Vagina (tissue), 2 donors: ENCODE measurements at regions not wholly inside any gene's neighbourhood (a gene's known extent, or its start where the extent isn't known, plus 50 kb on each side); places are given as distances from the start of the nearest gene placed in this dataset.
"Not testable (repeated sequence)": the region's sequence is repeated elsewhere in the genome, so short reads cannot be mapped to it uniquely, and the experiment has no call there.

Experiments
- DNase-seq, 2 donors: peaks; one replicate each; pipeline ENCODE4 v3.0.0-alpha.2; 2017; ENCODE audit errors: extremely low spot score in 2 of 2
- H3K27ac ChIP-seq: fragments of 200-600 bp; sonication (generic); one replicate; pipeline ENCODE4 v1.5.1; 2019
- H3K27me3 ChIP-seq: fragments of 200-600 bp; sonication (generic); one replicate; pipeline ENCODE4 v1.5.1; 2019
- H3K36me3 ChIP-seq, 2 donors: fragments of 200-600 bp; sonication (generic); one replicate each; pipeline ENCODE4 v1.5.1; 2017 to 2019
- H3K4me1 ChIP-seq: fragments of 200-600 bp; sonication (generic); one replicate; pipeline ENCODE4 v1.5.1; 2019
- H3K4me3 ChIP-seq, 2 donors: fragments of 200-600 bp; sonication (generic); 1 replicate in 1 of 2; 2 replicates in 1 of 2; pipeline ENCODE4 v1.5.1; 2016 to 2019
- H3K9me3 ChIP-seq: fragments of 200-600 bp; sonication (generic); one replicate; pipeline ENCODE4 v1.5.1; 2019
- POLR2A ChIP-seq, 2 donors: fragments of 450-650 bp; IDR thresholded peaks; one replicate each; pipeline ENCODE4 v1.6.1; 2017; ENCODE audit warnings: antibody characterized with exemption in 2 of 2, mild to moderate bottlenecking in 2 of 2, moderate library complexity in 2 of 2
- POLR2AphosphoS5 ChIP-seq, 2 donors: sonication (generic); formaldehyde crosslinking; IDR thresholded peaks; one replicate each; pipeline ENCODE4 v1.9.0; 2017; ENCODE audit warnings: antibody characterized with exemption in 2 of 2, mild to moderate bottlenecking in 2 of 2, low read depth in 1 of 2; ENCODE audit not compliant: insufficient read depth in 1 of 2
- intact Hi-C: fragments of 100-400 bp; cut with DNase I; formaldehyde crosslinking; loops from one replicate; pipeline ENCODE4 v1.15.1; 2023
- TF ChIP-seq, protein P1 (sequence below), 3 experiments: fragments of 450-650 bp in 2 of 3; fragments of 200-600 bp in 1 of 3; sonication (generic) in 1 of 3; IDR thresholded peaks; one replicate each; pipeline ENCODE4 v1.5.1; 2017 to 2019; ENCODE audit warnings: antibody characterized with exemption in 3 of 3, mild to moderate bottlenecking in 2 of 3, moderate library complexity in 2 of 3

DNA sequence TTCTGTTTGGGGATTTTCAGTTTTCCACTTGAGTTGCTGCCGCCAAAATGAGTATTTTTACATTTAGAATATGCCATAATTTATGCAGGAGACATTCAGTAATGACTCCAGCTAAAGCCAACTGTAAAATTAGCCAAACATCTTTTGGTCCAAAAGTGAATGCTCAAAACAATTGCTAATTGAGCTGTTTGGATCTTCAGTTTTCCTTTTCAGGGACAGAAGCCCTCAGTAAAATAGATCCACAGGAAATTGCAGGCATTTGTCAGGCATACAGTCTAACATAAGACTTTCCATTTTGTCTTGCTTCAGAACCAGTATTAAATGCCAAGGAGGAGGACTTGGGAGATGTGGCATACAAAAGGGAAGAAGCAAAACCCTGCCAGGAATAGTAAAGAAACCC, 524.8 kb upstream of the API5 start:
- Histone ChIP-seq H3K27me3 (no peaks in the 10 kb centered on the region), H3K36me3 (no peaks in the 10 kb centered on the region), H3K4me3 (no peak overlapping the region), H3K27ac (no peak overlapping the region), H3K4me1 (no peaks in the 10 kb centered on the region), H3K9me3 (no peaks in the 10 kb centered on the region)
- TF ChIP-seq, protein P1, sequence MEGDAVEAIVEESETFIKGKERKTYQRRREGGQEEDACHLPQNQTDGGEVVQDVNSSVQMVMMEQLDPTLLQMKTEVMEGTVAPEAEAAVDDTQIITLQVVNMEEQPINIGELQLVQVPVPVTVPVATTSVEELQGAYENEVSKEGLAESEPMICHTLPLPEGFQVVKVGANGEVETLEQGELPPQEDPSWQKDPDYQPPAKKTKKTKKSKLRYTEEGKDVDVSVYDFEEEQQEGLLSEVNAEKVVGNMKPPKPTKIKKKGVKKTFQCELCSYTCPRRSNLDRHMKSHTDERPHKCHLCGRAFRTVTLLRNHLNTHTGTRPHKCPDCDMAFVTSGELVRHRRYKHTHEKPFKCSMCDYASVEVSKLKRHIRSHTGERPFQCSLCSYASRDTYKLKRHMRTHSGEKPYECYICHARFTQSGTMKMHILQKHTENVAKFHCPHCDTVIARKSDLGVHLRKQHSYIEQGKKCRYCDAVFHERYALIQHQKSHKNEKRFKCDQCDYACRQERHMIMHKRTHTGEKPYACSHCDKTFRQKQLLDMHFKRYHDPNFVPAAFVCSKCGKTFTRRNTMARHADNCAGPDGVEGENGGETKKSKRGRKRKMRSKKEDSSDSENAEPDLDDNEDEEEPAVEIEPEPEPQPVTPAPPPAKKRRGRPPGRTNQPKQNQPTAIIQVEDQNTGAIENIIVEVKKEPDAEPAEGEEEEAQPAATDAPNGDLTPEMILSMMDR (IDR thresholded peaks at IDR 0.05): no peak
- TF ChIP-seq POLR2AphosphoS5 (IDR thresholded peaks at IDR 0.05; ENCODE audit: insufficient read depth in 1 of 2, low read depth in 1 of 2): no peak
- TF ChIP-seq POLR2A (IDR thresholded peaks at IDR 0.05): no peak
- no peak for DNase-seq
- intact Hi-C loops: no loop called here

DNA sequence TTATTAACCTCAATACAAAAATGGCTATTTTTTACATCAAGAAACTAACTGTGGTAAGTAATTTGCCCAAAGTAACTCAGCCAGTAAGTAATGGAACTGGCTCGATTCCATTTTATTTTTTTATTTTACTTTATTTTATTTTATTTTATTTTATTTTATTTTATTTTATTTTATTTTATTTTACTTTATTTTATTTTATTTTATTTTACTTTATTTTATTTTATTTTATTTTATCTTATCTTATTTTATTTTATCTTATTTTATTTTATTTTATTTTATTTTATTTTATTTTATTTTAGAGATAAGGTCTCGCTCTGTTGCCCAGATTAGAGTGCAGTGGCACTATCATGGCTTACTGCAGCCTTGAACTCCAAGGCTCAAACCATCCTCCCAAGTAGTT, 516.3 kb upstream of the API5 start:
- H3K36me3 ChIP-seq, intact Hi-C loops, H3K27me3 ChIP-seq: not testable (repeated sequence)

DNA sequence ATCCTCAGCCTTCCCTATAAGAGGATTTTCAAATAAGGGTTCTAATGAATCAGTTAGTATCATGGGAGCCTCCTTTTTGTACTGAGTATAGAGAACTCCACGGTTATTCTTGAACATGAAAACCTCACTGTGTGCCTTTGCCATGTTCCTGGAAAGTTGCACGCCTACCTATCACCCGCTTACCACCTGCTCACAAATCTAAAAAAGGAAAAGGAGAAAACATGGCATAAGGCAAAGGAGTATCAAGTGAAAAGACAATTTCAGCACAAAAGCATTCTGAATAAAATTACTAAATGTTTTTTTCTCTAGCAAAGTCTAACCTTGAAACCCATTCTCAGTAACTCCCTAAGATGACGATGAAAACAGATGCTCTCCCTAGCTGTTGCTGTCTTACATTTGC, 511.8 kb upstream of the API5 start:
- TF ChIP-seq POLR2AphosphoS5 (IDR thresholded peaks at IDR 0.05; ENCODE audit: insufficient read depth in 1 of 2, low read depth in 1 of 2): no peak
- TF ChIP-seq, protein P1 (IDR thresholded peaks at IDR 0.05): no peak
- no peak for TF ChIP-seq POLR2A (IDR thresholded peaks at IDR 0.05)
- Histone ChIP-seq H3K27ac (no peak overlapping the region), H3K27me3 (no peaks in the 10 kb centered on the region), H3K4me1 (no peaks in the 10 kb centered on the region), H3K4me3 (no peak overlapping the region), H3K9me3 (no peaks in the 10 kb centered on the region), H3K36me3 (no peaks in the 10 kb centered on the region)
- intact Hi-C loops: no loop called here
- DNase-seq: no peak

More for the DNA sequence above, 516.3 kb upstream of the API5 start:
- not testable (repeated sequence) for H3K4me1 ChIP-seq, H3K27ac ChIP-seq, DNase-seq, H3K9me3 ChIP-seq, H3K4me3 ChIP-seq

DNA sequence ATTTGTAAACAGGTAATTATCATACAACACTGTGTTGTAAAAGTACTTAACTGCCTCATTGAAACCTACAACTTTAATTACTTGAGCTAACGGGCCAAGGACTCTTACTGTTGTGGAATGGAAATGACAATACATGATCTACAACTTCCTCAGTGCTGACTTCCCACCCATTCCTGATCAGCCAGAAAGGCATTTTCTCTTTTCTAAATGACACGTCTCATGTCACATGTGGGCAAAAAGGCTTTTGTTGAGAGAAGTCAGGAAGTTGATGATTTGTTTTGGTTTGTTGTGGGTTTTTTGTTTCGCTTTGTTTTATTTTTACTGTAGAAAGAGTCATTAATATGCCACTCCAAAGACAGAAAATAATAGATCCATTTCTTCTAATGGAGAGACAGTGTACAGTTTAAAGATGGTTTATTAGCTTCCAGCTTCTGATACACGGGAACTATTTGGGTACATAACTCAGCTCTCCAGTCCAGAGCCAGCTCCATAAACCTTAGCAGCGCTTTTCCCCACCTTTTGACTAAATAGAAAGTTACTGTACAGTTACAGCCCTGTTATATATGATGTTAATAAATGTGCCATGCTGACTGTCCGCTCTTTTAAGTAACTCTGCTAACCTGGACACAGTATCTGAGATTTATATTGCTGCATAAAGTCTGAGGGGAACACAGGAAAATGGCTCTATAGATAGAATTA, 509.4 kb upstream of the API5 start:
- Histone ChIP-seq H3K4me3 (no peak overlapping the region), H3K27me3 (no peaks in the 10 kb centered on the region), H3K27ac (no peak overlapping the region), H3K4me1 (no peaks in the 10 kb centered on the region), H3K9me3 (no peaks in the 10 kb centered on the region), H3K36me3 (no peaks in the 10 kb centered on the region)
- TF ChIP-seq POLR2A (IDR thresholded peaks at IDR 0.05): no peak
- intact Hi-C loops: no loop called here
- DNase-seq: no peak

DNA sequence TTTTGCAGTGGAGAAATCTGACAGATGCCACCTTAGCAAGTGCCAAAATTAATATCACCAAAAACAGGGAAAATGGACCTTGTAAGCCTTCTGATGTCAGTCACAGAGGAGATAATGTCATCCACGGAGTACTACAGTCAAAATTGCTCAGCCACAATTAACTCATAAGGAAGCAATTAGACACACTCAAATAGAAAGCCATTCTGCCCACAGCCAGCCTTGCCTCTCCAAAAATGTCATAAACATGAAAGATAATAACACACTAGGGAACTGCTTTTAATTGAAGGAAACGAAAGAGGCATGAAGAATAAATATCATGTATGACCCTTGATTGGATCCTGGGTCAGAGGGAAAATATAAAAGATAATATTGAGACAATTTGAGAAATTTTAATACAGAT, 505.6 kb upstream of the API5 start:
- no peaks in the 10 kb centered on the region for H3K36me3 ChIP-seq
- DNase-seq: no peak
- TF ChIP-seq POLR2AphosphoS5 (IDR thresholded peaks at IDR 0.05; ENCODE audit: insufficient read depth in 1 of 2, low read depth in 1 of 2): no peak
- TF ChIP-seq, protein P1 (IDR thresholded peaks at IDR 0.05): no peak
- no peak for TF ChIP-seq POLR2A (IDR thresholded peaks at IDR 0.05)
- no peaks in the 10 kb centered on the region for H3K27me3 ChIP-seq
- H3K27ac ChIP-seq: no peak overlapping the region
- H3K9me3 ChIP-seq: no peaks in the 10 kb centered on the region
- no peak overlapping the region for H3K4me3 ChIP-seq
- no peaks in the 10 kb centered on the region for H3K4me1 ChIP-seq
- intact Hi-C loops: no loop called here

DNA sequence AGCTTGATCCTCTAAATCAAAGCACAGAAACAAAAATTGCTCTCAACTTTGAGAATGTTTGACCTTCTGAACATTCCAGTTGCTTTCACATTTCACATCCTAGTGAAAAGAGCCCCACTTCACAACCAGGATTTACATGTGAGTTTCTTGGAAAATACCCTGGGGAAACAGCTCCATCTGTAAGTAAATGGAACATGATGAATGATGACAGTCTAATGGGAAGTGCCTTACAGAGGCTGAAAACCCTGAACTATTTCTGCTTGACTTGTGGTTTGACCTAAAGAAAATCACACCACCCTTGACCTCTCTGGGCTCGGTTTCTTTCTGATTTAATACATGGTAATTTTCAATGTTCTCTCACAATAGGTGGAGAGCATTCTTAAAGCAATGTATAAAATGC, 499.4 kb upstream of the API5 start:
- Histone ChIP-seq H3K27me3 (no peaks in the 10 kb centered on the region), H3K9me3 (no peaks in the 10 kb centered on the region), H3K4me1 (no peaks in the 10 kb centered on the region), H3K4me3 (no peak overlapping the region), H3K36me3 (no peaks in the 10 kb centered on the region), H3K27ac (no peak overlapping the region)
- intact Hi-C loops: no loop called here
- DNase-seq: no peak
- no peak for TF ChIP-seq POLR2A (IDR thresholded peaks at IDR 0.05)
